GM23248 (cell line): ENCODE measurements at regions not wholly inside any gene's neighbourhood (a gene's known extent, or its start where the extent isn't known, plus 50 kb on each side); places are given as distances from the start of the nearest gene placed in this dataset.

ENCODE experiments used
- DNase-seq: peaks from one replicate; pipeline ENCODE4 v3.0.0-alpha.2; 2015
- H2AFZ ChIP-seq: fragments of 200-600 bp; sonication (generic); 2 replicates; pipeline ENCODE4 v1.6.1; 2016; ENCODE audit warnings: antibody characterized with exemption
- H3F3A ChIP-seq: fragments of 200-600 bp; sonication (generic); 2 replicates; pipeline ENCODE4 v1.6.1; 2016; ENCODE audit warnings: mild to moderate bottlenecking, antibody characterized with exemption, mixed run types; ENCODE audit not compliant: insufficient read depth
- H3K27ac ChIP-seq: fragments of 200-600 bp; sonication (generic); 2 replicates; pipeline ENCODE4 v1.5.1; 2016; ENCODE audit warnings: mild to moderate bottlenecking
- H3K27me3 ChIP-seq: fragments of 200-600 bp; sonication (generic); replicated peaks from 2 replicates; pipeline ENCODE4 v1.6.1; 2016; ENCODE audit warnings: mild to moderate bottlenecking; ENCODE audit not compliant: insufficient read depth
- H3K36me3 ChIP-seq: fragments of 200-600 bp; sonication (generic); 2 replicates; pipeline ENCODE4 v1.6.1; 2016; ENCODE audit warnings: low read depth, mild to moderate bottlenecking
- H3K4me1 ChIP-seq: fragments of 200-600 bp; sonication (generic); 2 replicates; pipeline ENCODE4 v1.6.1; 2016; ENCODE audit warnings: mild to moderate bottlenecking; ENCODE audit not compliant: insufficient read depth
- H3K4me2 ChIP-seq: fragments of 200-600 bp; sonication (generic); one replicate; pipeline ENCODE4 v1.6.1; 2016; ENCODE audit warnings: mild to moderate bottlenecking; ENCODE audit not compliant: unreplicated experiment
- H3K4me3 ChIP-seq: fragments of 200-600 bp; sonication (generic); 2 replicates; pipeline ENCODE4 v1.5.1; 2016; ENCODE audit warnings: mild to moderate bottlenecking
- H3K79me2 ChIP-seq: fragments of 200-600 bp; sonication (generic); 2 replicates; pipeline ENCODE4 v1.6.1; 2016; ENCODE audit warnings: mild to moderate bottlenecking; ENCODE audit not compliant: insufficient read depth
- H3K9ac ChIP-seq: fragments of 200-600 bp; sonication (generic); 2 replicates; pipeline ENCODE4 v1.6.1; 2016; ENCODE audit warnings: mild to moderate bottlenecking
- H3K9me2 ChIP-seq: fragments of 200-600 bp; sonication (generic); 2 replicates; pipeline ENCODE4 v1.6.1; 2016; ENCODE audit warnings: mixed run types, mild to moderate bottlenecking, moderate library complexity; ENCODE audit not compliant: insufficient read depth
- H3K9me3 ChIP-seq: fragments of 200-600 bp; sonication (generic); one replicate; pipeline ENCODE4 v1.6.1; 2017; ENCODE audit warnings: low read depth
- H4K20me1 ChIP-seq: fragments of 200-600 bp; sonication (generic); 2 replicates; pipeline ENCODE4 v1.6.0; 2016; ENCODE audit not compliant: insufficient read depth
- EZH2 ChIP-seq: fragments of 200-600 bp; sonication (generic); IDR thresholded peaks from 2 replicates; pipeline ENCODE4 v1.6.1; 2018; ENCODE audit warnings: antibody characterized with exemption, mild to moderate bottlenecking; ENCODE audit not compliant: insufficient read depth, poor library complexity, severe bottlenecking
- EZH2phosphoT487 ChIP-seq: fragments of 200-600 bp; sonication (generic); IDR thresholded peaks from 2 replicates; pipeline ENCODE4 v1.6.1; 2018; ENCODE audit warnings: antibody characterized with exemption, moderate library complexity, mild to moderate bottlenecking, low read depth; ENCODE audit not compliant: insufficient read depth
- WGBS, 2 experiments: methylation state at CpG; one replicate each; pipeline ENCODE4 v1.1.6; 2015 to 2017; ENCODE audit warnings: low lambda C conversion rate in 2 of 2, low coverage in 1 of 2; ENCODE audit errors: missing lambda C conversion rate in 2 of 2; 5-methylcytosine and 5-hydroxymethylcytosine counted together
- in situ Hi-C: fragments of 300-500 bp; cut with MboI; formaldehyde crosslinking; loops from 2 replicates; pipeline ENCODE4 v1.15.0; 2020

- no peak for DNase-seq
- H4K20me1 ChIP-seq, result no peaks in the 10 kb centered on the region
- no peaks in the 10 kb centered on the region for H3K4me1 ChIP-seq
- H3K36me3 ChIP-seq, result no peaks in the 10 kb centered on the region
- in situ Hi-C loops, result no loop called here
- no peaks in the 10 kb centered on the region for H3K9me2 ChIP-seq
- no peaks in the 10 kb centered on the region for H3K9me3 ChIP-seq
- TF ChIP-seq EZH2phosphoT487 (no peak), EZH2 (no peak)
- H3K4me3 ChIP-seq, result no peak overlapping the region
- no peak overlapping the region for H2AFZ ChIP-seq
- no peak overlapping the region for H3K4me2 ChIP-seq
- H3K79me2 ChIP-seq, result no peaks in the 10 kb centered on the region
- no peak overlapping the region for H3K27ac ChIP-seq
- no peaks in the 10 kb centered on the region for H3F3A ChIP-seq
- H3K9ac ChIP-seq, result no peak overlapping the region
- 14 to 16% methylated on average over 4 of the region's 4 CpGs for WGBS, 2 experiments
- no peaks in the 10 kb centered on the region for H3K27me3 ChIP-seq
Observed at GRCh38 chr5:106768392-106768791, 902.3 kb downstream of the EFNA5 start.

GRCh38 chr5:106766916-106767315, 903.8 kb downstream of the EFNA5 start:
- no peaks in the 10 kb centered on the region for H3K79me2 ChIP-seq
- H3K4me3 ChIP-seq, result no peak overlapping the region
- H3K4me1 ChIP-seq, result no peaks in the 10 kb centered on the region
- no peaks in the 10 kb centered on the region for H4K20me1 ChIP-seq
- H3K9ac ChIP-seq, result no peak overlapping the region
- H3K27me3 ChIP-seq, result no peaks in the 10 kb centered on the region
- H3K4me2 ChIP-seq, result no peak overlapping the region
- H3K9me3 ChIP-seq, result no peaks in the 10 kb centered on the region
- WGBS, 2 experiments, result 2% methylated on average over 2 of the region's 2 CpGs
- DNase-seq, result no peak
- H3K27ac ChIP-seq, result no peak overlapping the region
- no peak overlapping the region for H2AFZ ChIP-seq
- H3K36me3 ChIP-seq, result no peaks in the 10 kb centered on the region
- no peaks in the 10 kb centered on the region for H3F3A ChIP-seq
- no peak for TF ChIP-seq EZH2phosphoT487
- TF ChIP-seq EZH2, result no peak
- no peaks in the 10 kb centered on the region for H3K9me2 ChIP-seq
- in situ Hi-C loops, result no loop called here

- Histone ChIP-seq H4K20me1 (no peaks in the 10 kb centered on the region), H3K27ac (no peak overlapping the region), H3K79me2 (no peaks in the 10 kb centered on the region), H3K9me2 (no peaks in the 10 kb centered on the region), H3F3A (no peaks in the 10 kb centered on the region), H3K27me3 (no peaks in the 10 kb centered on the region), H3K4me2 (no peak overlapping the region), H3K36me3 (no peaks in the 10 kb centered on the region), H3K4me1 (no peaks in the 10 kb centered on the region), H3K9ac (no peak overlapping the region), H3K9me3 (no peaks in the 10 kb centered on the region), H3K4me3 (no peak overlapping the region), H2AFZ (no peak overlapping the region)
- WGBS, 2 experiments, result 43 to 53% methylated on average over 3 of the region's 3 CpGs
- no peak for TF ChIP-seq EZH2
- no peak for TF ChIP-seq EZH2phosphoT487
- no peak for DNase-seq
- in situ Hi-C loops, result no loop called here
Observed at GRCh38 chr5:106759581-106759980, 911.2 kb downstream of the EFNA5 start.

GRCh38 chr5:106759152-106759551, 911.6 kb downstream of the EFNA5 start:
- Histone ChIP-seq H3K36me3 (no peaks in the 10 kb centered on the region), H3K4me3 (no peak overlapping the region), H4K20me1 (no peaks in the 10 kb centered on the region), H3K79me2 (no peaks in the 10 kb centered on the region), H3K9me3 (no peaks in the 10 kb centered on the region), H3K27me3 (no peaks in the 10 kb centered on the region), H2AFZ (no peak overlapping the region), H3K4me1 (no peaks in the 10 kb centered on the region), H3K27ac (no peak overlapping the region), H3K9me2 (no peaks in the 10 kb centered on the region), H3K9ac (no peak overlapping the region), H3F3A (no peaks in the 10 kb centered on the region), H3K4me2 (no peak overlapping the region)
- no peak for TF ChIP-seq EZH2
- TF ChIP-seq EZH2phosphoT487, result no peak
- 13 to 27% methylated on average over 1 of the region's 1 CpG for WGBS, 2 experiments
- in situ Hi-C loops, result no loop called here
- no peak for DNase-seq

- Histone ChIP-seq H3K4me3 (no peak overlapping the region), H3F3A (no peaks in the 10 kb centered on the region), H3K79me2 (no peaks in the 10 kb centered on the region), H3K9ac (no peak overlapping the region), H3K9me2 (no peaks in the 10 kb centered on the region), H2AFZ (no peak overlapping the region), H3K27ac (no peak overlapping the region), H3K4me1 (no peaks in the 10 kb centered on the region), H4K20me1 (no peaks in the 10 kb centered on the region), H3K27me3 (no peaks in the 10 kb centered on the region), H3K9me3 (no peaks in the 10 kb centered on the region), H3K4me2 (no peak overlapping the region), H3K36me3 (no peaks in the 10 kb centered on the region)
- 40 to 42% methylated on average over 3 of the region's 3 CpGs for WGBS, 2 experiments
- in situ Hi-C loops, result no loop called here
- TF ChIP-seq EZH2phosphoT487 (no peak), EZH2 (no peak)
- no peak for DNase-seq
Observed at GRCh38 chr5:106757672-106758071, 913.1 kb downstream of the EFNA5 start.
